CD4-positive, alpha-beta T cell (primary cell): ENCODE measurements at regions not wholly inside any gene's neighbourhood (a gene's known extent, or its start where the extent isn't known, plus 50 kb on each side); places are given as distances from the start of the nearest gene placed in this dataset.

ENCODE experiments used
- ATAC-seq: fragments of 200-7000 bp; cut with Tn5 transposase; one replicate; pipeline ENCODE4 v1.10.0; 2022; ENCODE audit warnings: mild to moderate bottlenecking; ENCODE audit not compliant: poor library complexity
- CTCF ChIA-PET: fragments of 350-600 bp; sonication (Branson Sonifier 250); formaldehyde crosslinking; loops from one replicate; lab custom pipeline; 2021; ENCODE audit warnings: antibody characterized with exemption, inconsistent platforms; lab: Charles Lee
- POLR2A ChIA-PET: fragments of 350-600 bp; sonication (Branson Sonifier 250); formaldehyde crosslinking; loops from one replicate; lab custom pipeline; 2021; ENCODE audit warnings: antibody characterized with exemption, inconsistent platforms; lab: Charles Lee
- DNase-seq, 14 experiments: peaks; one replicate each; pipeline ENCODE4 v3.0.0-alpha.2; 2013 to 2020; ENCODE audit warnings: mixed read lengths in 2 of 14
- H3K27ac ChIP-seq, 2 donors: one replicate each; pipeline versions ENCODE4 v1.5.1 to v1.7.0; 2013; ENCODE audit warnings: low read length in 2 of 2, low read depth in 1 of 2, mild to moderate bottlenecking in 1 of 2
- H3K27me3 ChIP-seq, 2 experiments: 1 replicate in 1 of 2; 2 replicates in 1 of 2; pipeline versions ENCODE4 v1.6.1 to v1.7.0; 2013; ENCODE audit warnings: low read length in 2 of 2, control low read depth in 1 of 2, mild to moderate bottlenecking in 1 of 2, moderate library complexity in 1 of 2; ENCODE audit not compliant: insufficient read depth in 2 of 2, control insufficient read depth in 1 of 2
- H3K36me3 ChIP-seq: one replicate; pipeline ENCODE4 v1.6.1; 2013; ENCODE audit warnings: low read length, control low read depth; ENCODE audit not compliant: insufficient read depth
- H3K4me1 ChIP-seq: one replicate; pipeline ENCODE4 v1.6.1; 2013; ENCODE audit warnings: low read length, control low read depth; ENCODE audit not compliant: insufficient read depth
- H3K4me3 ChIP-seq: one replicate; pipeline ENCODE4 v1.5.1; 2013; ENCODE audit warnings: mild to moderate bottlenecking, low read length, moderate library complexity
- H3K9me3 ChIP-seq, 2 experiments: 1 replicate in 1 of 2; 2 replicates in 1 of 2; pipeline versions ENCODE4 v1.6.1 to v1.7.0; 2013; ENCODE audit warnings: low read length in 2 of 2, mild to moderate bottlenecking in 2 of 2, control low read depth in 1 of 2, moderate library complexity in 1 of 2; ENCODE audit not compliant: control insufficient read depth in 1 of 2, insufficient read depth in 1 of 2
- H3K27ac Mint-ChIP-seq: one replicate; pipeline ENCODE4 v1.8.0; 2020; ENCODE audit warnings: mixed read lengths
- H3K27me3 Mint-ChIP-seq: one replicate; pipeline ENCODE4 v1.8.0; 2021; ENCODE audit warnings: mixed read lengths
- H3K36me3 Mint-ChIP-seq: one replicate; pipeline ENCODE4 v1.8.0; 2021; ENCODE audit warnings: low read depth, mixed read lengths
- H3K4me1 Mint-ChIP-seq: one replicate; pipeline ENCODE4 v1.8.0; 2021; ENCODE audit warnings: low read depth, mixed read lengths
- H3K4me3 Mint-ChIP-seq: one replicate; pipeline ENCODE4 v1.8.0; 2020; ENCODE audit warnings: mild to moderate bottlenecking, mixed read lengths
- H3K9me3 Mint-ChIP-seq: one replicate; pipeline ENCODE4 v1.8.0; 2020; ENCODE audit warnings: mixed read lengths
- intact Hi-C, 2 experiments: fragments of 100-400 bp; cut with DNase I in 1 of 2; cut with micrococcal nuclease in 1 of 2; formaldehyde crosslinking; loops; one replicate each; pipeline versions ENCODE4 v1.15.1 to v1.9.0; 2023 to 2025; cut with DNase I, micrococcal nuclease
- TF ChIP-seq, protein P1 (sequence below): fragments of 200-600 bp; IDR thresholded peaks from one replicate; pipeline ENCODE4 v1.8.0; 2022; ENCODE audit warnings: antibody characterized with exemption, mild to moderate bottlenecking

DNA sequence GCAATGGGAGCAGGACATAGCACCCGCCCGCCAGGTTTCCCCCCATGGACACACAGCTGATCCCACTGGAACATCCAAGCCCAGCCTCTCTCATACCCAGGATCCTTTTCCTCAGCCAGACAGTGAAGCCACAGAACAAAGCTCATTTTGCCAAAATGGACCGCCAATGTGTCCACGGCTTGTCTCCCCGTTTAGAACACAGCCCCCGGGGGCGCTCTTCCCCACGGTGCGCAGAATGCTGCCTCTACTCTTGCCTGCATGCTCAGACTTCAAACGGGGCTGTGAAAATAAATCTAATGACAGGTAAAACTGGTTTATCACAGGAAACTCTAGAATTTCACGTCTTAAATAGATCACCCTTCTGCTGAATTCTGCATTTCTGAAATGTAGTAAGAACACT, 548.5 kb upstream of the ID2 start:
- no peaks in the 10 kb centered on the region for H3K9me3 Mint-ChIP-seq
- CTCF ChIA-PET, result no interaction called here
- DNase-seq, result no peak

DNA sequence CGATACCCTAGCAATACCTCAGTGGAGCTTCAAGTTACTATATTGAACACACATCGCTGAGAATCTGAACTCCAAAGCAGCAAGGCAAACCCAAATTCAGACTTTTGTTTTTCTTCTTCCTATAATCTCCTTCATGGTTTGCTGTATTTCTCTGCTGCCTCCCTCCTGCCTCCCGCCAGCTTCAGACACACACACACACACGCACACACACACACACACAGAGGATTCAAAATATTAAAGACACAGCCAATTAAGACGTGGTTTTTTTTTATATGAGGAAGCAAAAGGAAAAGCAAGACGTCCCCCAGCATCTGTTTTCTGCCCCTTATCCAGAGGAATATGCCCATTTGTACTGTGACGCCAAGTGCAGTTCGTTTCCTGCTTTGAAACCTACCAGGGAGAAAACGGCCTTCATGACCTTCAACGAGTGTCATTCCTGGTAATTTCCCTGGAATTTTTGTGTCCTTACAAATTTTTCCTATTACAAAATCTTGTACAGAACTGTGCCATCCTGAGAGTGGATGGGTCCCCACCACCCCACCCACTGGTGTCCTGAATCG, 547.9 kb upstream of the ID2 start:
- Mint-ChIP-seq H3K36me3 (no peaks in the 10 kb centered on the region), H3K4me3 (no peak overlapping the region), H3K9me3 (no peaks in the 10 kb centered on the region), H3K27me3 (no peaks in the 10 kb centered on the region), H3K27ac (no peak overlapping the region), H3K4me1 (no peaks in the 10 kb centered on the region)
- Histone ChIP-seq H3K4me3 (no peak overlapping the region), H3K27me3 (no peaks in the 10 kb centered on the region), H3K36me3 (no peaks in the 10 kb centered on the region), H3K4me1 (no peaks in the 10 kb centered on the region), H3K9me3 (no peaks in the 10 kb centered on the region), H3K27ac (no peak overlapping the region)
- TF ChIP-seq, protein P1, sequence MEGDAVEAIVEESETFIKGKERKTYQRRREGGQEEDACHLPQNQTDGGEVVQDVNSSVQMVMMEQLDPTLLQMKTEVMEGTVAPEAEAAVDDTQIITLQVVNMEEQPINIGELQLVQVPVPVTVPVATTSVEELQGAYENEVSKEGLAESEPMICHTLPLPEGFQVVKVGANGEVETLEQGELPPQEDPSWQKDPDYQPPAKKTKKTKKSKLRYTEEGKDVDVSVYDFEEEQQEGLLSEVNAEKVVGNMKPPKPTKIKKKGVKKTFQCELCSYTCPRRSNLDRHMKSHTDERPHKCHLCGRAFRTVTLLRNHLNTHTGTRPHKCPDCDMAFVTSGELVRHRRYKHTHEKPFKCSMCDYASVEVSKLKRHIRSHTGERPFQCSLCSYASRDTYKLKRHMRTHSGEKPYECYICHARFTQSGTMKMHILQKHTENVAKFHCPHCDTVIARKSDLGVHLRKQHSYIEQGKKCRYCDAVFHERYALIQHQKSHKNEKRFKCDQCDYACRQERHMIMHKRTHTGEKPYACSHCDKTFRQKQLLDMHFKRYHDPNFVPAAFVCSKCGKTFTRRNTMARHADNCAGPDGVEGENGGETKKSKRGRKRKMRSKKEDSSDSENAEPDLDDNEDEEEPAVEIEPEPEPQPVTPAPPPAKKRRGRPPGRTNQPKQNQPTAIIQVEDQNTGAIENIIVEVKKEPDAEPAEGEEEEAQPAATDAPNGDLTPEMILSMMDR, result no peak
- ATAC-seq, result no peak
- no peak for DNase-seq
- intact Hi-C loops, result no loop called here
- POLR2A ChIA-PET, result no interaction called here
- CTCF ChIA-PET, result interaction anchor here (0.6 kb wide), 1 partner anchor 1417 kb away, joined by 5 read pairs; no protein-coding TSS in a partner anchor

More for the DNA sequence above, 548.5 kb upstream of the ID2 start:
- intact Hi-C loops, result no loop called here
- TF ChIP-seq, protein P1, result no peak
- Histone ChIP-seq H3K36me3 (no peaks in the 10 kb centered on the region), H3K4me3 (no peak overlapping the region), H3K27me3 (no peaks in the 10 kb centered on the region), H3K4me1 (no peaks in the 10 kb centered on the region), H3K9me3 (no peaks in the 10 kb centered on the region), H3K27ac (no peak overlapping the region)
- no peak overlapping the region for H3K4me3 Mint-ChIP-seq
- H3K4me1 Mint-ChIP-seq, result no peaks in the 10 kb centered on the region
- H3K27me3 Mint-ChIP-seq, result no peaks in the 10 kb centered on the region
- H3K27ac Mint-ChIP-seq, result no peak overlapping the region
- ATAC-seq, result no peak
- POLR2A ChIA-PET, result no interaction called here
- H3K36me3 Mint-ChIP-seq, result no peaks in the 10 kb centered on the region

DNA sequence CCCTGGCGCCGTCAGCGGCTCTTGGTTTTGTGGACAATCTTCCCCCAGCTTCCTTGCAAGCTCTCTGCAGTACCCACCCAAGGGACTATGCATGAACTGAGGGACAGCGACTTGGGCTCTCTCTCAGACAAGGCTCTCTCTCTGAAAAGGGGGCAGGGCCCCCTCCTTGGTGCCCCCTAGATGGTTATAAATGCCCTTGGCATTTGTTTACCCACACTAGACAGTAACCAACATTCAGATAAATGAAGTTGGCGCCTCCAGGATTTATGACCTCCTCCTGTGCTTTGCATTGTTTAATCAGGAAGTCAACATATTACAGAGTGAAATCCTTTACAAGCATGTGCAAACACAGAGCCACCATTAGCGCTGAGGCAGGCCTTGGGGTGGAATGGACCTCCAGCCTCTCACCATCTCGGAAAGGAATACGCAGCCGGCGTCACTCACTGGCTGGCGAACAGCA, 547.4 kb upstream of the ID2 start:
- POLR2A ChIA-PET, result no interaction called here
- Histone ChIP-seq H3K36me3 (no peaks in the 10 kb centered on the region), H3K27me3 (no peaks in the 10 kb centered on the region), H3K9me3 (no peaks in the 10 kb centered on the region), H3K4me1 (no peaks in the 10 kb centered on the region), H3K27ac (no peak overlapping the region), H3K4me3 (no peak overlapping the region)
- H3K4me1 Mint-ChIP-seq, result no peaks in the 10 kb centered on the region
- no peak for DNase-seq
- H3K4me3 Mint-ChIP-seq, result no peak overlapping the region
- H3K27ac Mint-ChIP-seq, result no peak overlapping the region
- TF ChIP-seq, protein P1, result no peak
- H3K27me3 Mint-ChIP-seq, result no peaks in the 10 kb centered on the region
- intact Hi-C loops, result no loop called here
- ATAC-seq, result no peak
- H3K36me3 Mint-ChIP-seq, result no peaks in the 10 kb centered on the region
- no peaks in the 10 kb centered on the region for H3K9me3 Mint-ChIP-seq
- CTCF ChIA-PET, result interaction anchor here (0.6 kb wide), 1 partner anchor 1416 kb away, joined by 5 read pairs; no protein-coding TSS in a partner anchor
